ENCODE measurements at regions not wholly inside any gene's neighbourhood (a gene's known extent, or its start where the extent isn't known, plus 50 kb on each side); places are given as distances from the start of the nearest gene placed in this dataset.

- TF ChIP-seq CBX3 (IDR thresholded peaks at IDR 0.05; ENCODE audit: borderline replicate concordance in 1 of 2, low read length in 2 of 2) (0 out of 3 replicates have a peak, but pooled peaks of 1 of the 2 experiments have one; percentile 11), ZNF197 (CRISPR knock-in tag; IDR thresholded peaks at IDR 0.05; ENCODE audit: low read depth) (peak; percentile 76; the same call in 1 of the 2 replicates), ZBTB7A (IDR thresholded peaks at IDR 0.05; ENCODE audit: borderline replicate concordance, control insufficient read depth, low read depth, low read length) (no peak), ZNF766 (CRISPR knock-in tag; conservative IDR thresholded peaks at IDR 0.05) (peak; percentile 64), TAF7 (tag; IDR thresholded peaks at IDR 0.05) (0 out of 2 replicates have a peak, but pooled peaks have one; percentile 41), SREBF1 (IDR thresholded peaks at IDR 0.05; ENCODE audit: borderline replicate concordance, low read depth, low read length) (no peak), ZFP30 (CRISPR knock-in tag; IDR thresholded peaks at IDR 0.05; ENCODE audit: borderline replicate concordance) (no peak), ATF6 (CRISPR knock-in tag; IDR thresholded peaks at IDR 0.05) (no peak), MCM5 (IDR thresholded peaks at IDR 0.05; ENCODE audit: low read depth) (no peak), HDAC6 (IDR thresholded peaks at IDR 0.05; ENCODE audit: low read depth, low read length) (no peak), HDAC1 (IDR thresholded peaks at IDR 0.05) (no peak), ZBTB8A (IDR thresholded peaks at IDR 0.05; ENCODE audit: partially characterized antibody) (no peak), CUX1 (CRISPR knock-in tag; IDR thresholded peaks at IDR 0.05) (no peak), CHD2 (IDR thresholded peaks at IDR 0.05; ENCODE audit: low read depth, low read length) (peak; percentile 84), HCFC1 (IDR thresholded peaks at IDR 0.05; ENCODE audit: low read depth, low read length) (no peak), CC2D1A (IDR thresholded peaks at IDR 0.05) (no peak), SAP30 (IDR thresholded peaks at IDR 0.05; ENCODE audit: borderline replicate concordance, insufficient read depth, low read depth, low read length, poor library complexity, severe bottlenecking) (no peak), SLC30A9 (CRISPR knock-in tag; IDR thresholded peaks at IDR 0.05) (no peak), FOXP1 (CRISPR knock-in tag; IDR thresholded peaks at IDR 0.05) (no peak), ZNF830 (CRISPR knock-in tag; IDR thresholded peaks at IDR 0.05) (no peak)
- TF ChIP-seq, protein P1, sequence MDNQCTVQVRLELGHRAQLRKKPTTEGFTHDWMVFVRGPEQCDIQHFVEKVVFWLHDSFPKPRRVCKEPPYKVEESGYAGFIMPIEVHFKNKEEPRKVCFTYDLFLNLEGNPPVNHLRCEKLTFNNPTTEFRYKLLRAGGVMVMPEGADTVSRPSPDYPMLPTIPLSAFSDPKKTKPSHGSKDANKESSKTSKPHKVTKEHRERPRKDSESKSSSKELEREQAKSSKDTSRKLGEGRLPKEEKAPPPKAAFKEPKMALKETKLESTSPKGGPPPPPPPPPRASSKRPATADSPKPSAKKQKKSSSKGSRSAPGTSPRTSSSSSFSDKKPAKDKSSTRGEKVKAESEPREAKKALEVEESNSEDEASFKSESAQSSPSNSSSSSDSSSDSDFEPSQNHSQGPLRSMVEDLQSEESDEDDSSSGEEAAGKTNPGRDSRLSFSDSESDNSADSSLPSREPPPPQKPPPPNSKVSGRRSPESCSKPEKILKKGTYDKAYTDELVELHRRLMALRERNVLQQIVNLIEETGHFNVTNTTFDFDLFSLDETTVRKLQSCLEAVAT (IDR thresholded peaks at IDR 0.05), result 0 out of 4 replicates have a peak, but pooled peaks of 1 of the 2 experiments have one; percentile 27
Measured at GRCh38 chr1:182292193-182292741, 99.3 kb downstream of the GLUL start (continued).

Measured in K562 (cell line).